Right lobe of liver (tissue), 6 donors: ENCODE measurements at regions not wholly inside any gene's neighbourhood (a gene's known extent, or its start where the extent isn't known, plus 50 kb on each side); places are given as distances from the start of the nearest gene placed in this dataset.

ENCODE experiments used
- ATAC-seq, 4 donors: fragments of 200-7000 bp; cut with Tn5 transposase; one replicate each; pipeline ENCODE4 v1.9.1; 2020; ENCODE audit warnings: mild to moderate bottlenecking in 4 of 4, moderate library complexity in 4 of 4
- DNase-seq, 3 donors: peaks; one replicate each; pipeline ENCODE4 v3.0.0-alpha.2; 2020
- H3K27ac ChIP-seq, 3 donors: fragments of 200-600 bp; one replicate each; pipeline ENCODE4 v1.8.0; 2022
- H3K27me3 ChIP-seq, 2 donors: fragments of 200-600 bp; one replicate each; pipeline ENCODE4 v1.8.0; 2022
- H3K36me3 ChIP-seq, 4 donors: fragments of 200-600 bp; sonication (generic) in 1 of 4; one replicate each; pipeline versions ENCODE4 v1.5.1 to v1.8.0; 2017 to 2022; ENCODE audit warnings: control low read depth in 1 of 4
- H3K4me1 ChIP-seq, 4 donors: fragments of 200-600 bp; sonication (generic) in 1 of 4; one replicate each; pipeline versions ENCODE4 v1.5.1 to v1.8.0; 2017 to 2022; ENCODE audit warnings: control low read depth in 1 of 4
- H3K4me3 ChIP-seq, 3 donors: fragments of 200-600 bp; one replicate each; pipeline ENCODE4 v1.8.0; 2022
- H3K9me3 ChIP-seq, 4 donors: fragments of 200-600 bp; sonication (generic) in 1 of 4; one replicate each; pipeline versions ENCODE4 v1.5.1 to v1.8.0; 2017 to 2022; ENCODE audit warnings: control low read depth in 1 of 4
- POLR2A ChIP-seq: fragments of 450-650 bp; IDR thresholded peaks from one replicate; pipeline ENCODE4 v1.6.1; 2017; ENCODE audit warnings: antibody characterized with exemption, mild to moderate bottlenecking
- WGBS: methylation state at CpG from one replicate; pipeline ENCODE4 v1.1.6; 2018; ENCODE audit warnings: low coverage, low lambda C conversion rate; ENCODE audit not compliant: insufficient coverage; ENCODE audit errors: missing lambda C conversion rate; 5-methylcytosine and 5-hydroxymethylcytosine counted together
- intact Hi-C, 2 donors: fragments of 100-400 bp; cut with DNase I; formaldehyde crosslinking; loops; one replicate each; pipeline versions ENCODE4 v1.11.2 to v1.14.1; 2022
- TF ChIP-seq, protein P1 (sequence below), 4 donors: fragments of 200-600 bp in 3 of 4; fragments of 450-650 bp in 1 of 4; IDR thresholded peaks; one replicate each; pipeline versions ENCODE4 v1.5.1 to v1.8.0; 2016 to 2022; ENCODE audit warnings: antibody characterized with exemption in 4 of 4, mild to moderate bottlenecking in 2 of 4
- donor health status: DM: no; HTN: yes; CAD: no.
- donor health status: DM: no; HTN: no; CAD: no.
- donor health status: DM: no; HTN: no; CAD: no.
- donor health status: DM: no; HTN: yes; CAD: no.
- donor health status: DM: no; HTN: yes; CAD: no.

GRCh38 chr4:154073107-154073822, 284.4 kb upstream of the SFRP2 start:
- H3K4me1 ChIP-seq: no peaks in the 10 kb centered on the region
- WGBS: 44% methylated on average over 4 of the region's 4 CpGs
- ATAC-seq (no peak), DNase-seq (no peak)
- no peaks in the 10 kb centered on the region for H3K27me3 ChIP-seq
- H3K9me3 ChIP-seq: no peaks in the 10 kb centered on the region
- intact Hi-C loops: no loop called here
- TF ChIP-seq, protein P1, sequence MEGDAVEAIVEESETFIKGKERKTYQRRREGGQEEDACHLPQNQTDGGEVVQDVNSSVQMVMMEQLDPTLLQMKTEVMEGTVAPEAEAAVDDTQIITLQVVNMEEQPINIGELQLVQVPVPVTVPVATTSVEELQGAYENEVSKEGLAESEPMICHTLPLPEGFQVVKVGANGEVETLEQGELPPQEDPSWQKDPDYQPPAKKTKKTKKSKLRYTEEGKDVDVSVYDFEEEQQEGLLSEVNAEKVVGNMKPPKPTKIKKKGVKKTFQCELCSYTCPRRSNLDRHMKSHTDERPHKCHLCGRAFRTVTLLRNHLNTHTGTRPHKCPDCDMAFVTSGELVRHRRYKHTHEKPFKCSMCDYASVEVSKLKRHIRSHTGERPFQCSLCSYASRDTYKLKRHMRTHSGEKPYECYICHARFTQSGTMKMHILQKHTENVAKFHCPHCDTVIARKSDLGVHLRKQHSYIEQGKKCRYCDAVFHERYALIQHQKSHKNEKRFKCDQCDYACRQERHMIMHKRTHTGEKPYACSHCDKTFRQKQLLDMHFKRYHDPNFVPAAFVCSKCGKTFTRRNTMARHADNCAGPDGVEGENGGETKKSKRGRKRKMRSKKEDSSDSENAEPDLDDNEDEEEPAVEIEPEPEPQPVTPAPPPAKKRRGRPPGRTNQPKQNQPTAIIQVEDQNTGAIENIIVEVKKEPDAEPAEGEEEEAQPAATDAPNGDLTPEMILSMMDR (IDR thresholded peaks at IDR 0.05): no peak
- no peak for TF ChIP-seq POLR2A
- no peaks in the 10 kb centered on the region for H3K36me3 ChIP-seq
- no peak overlapping the region for H3K27ac ChIP-seq
- no peak overlapping the region for H3K4me3 ChIP-seq

DNA sequence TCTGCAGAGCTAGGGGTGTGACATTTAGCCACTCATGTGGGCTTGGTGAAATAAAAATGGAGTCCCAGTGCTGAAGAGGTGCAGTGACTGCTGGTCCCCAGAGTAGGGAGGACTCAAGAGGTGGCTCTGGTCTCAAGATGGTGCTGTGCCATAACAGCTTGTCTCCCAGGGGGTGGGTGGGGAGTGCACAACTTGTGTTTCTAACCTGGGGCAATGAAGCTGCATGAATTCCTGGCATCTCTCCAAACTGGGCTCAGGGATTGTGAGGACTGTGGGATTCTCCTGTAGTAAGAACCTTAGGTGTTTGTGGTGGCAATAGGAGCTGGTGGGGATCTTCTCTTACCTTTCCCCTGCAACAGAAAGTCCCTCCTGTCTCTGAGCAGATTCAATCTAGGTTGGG, 278.9 kb upstream of the SFRP2 start:
- no peaks in the 10 kb centered on the region for H3K27me3 ChIP-seq
- no peaks in the 10 kb centered on the region for H3K4me1 ChIP-seq
- no peak overlapping the region for H3K27ac ChIP-seq
- no peak for ATAC-seq
- H3K4me3 ChIP-seq: no peak overlapping the region
- DNase-seq: no peak
- no peak for TF ChIP-seq POLR2A
- TF ChIP-seq, protein P1 (IDR thresholded peaks at IDR 0.05): no peak
- intact Hi-C loops: no loop called here
- H3K9me3 ChIP-seq: peaks cover 0 to 2% (median 0%) of the 10 kb centered on the region in 4 donors
- no peaks in the 10 kb centered on the region for H3K36me3 ChIP-seq

- intact Hi-C loops: no loop called here
- DNase-seq: no peak
- no peak for ATAC-seq
- Histone ChIP-seq H3K4me1 (no peaks in the 10 kb centered on the region), H3K4me3 (no peak overlapping the region), H3K27me3 (no peaks in the 10 kb centered on the region), H3K36me3 (no peaks in the 10 kb centered on the region), H3K9me3 (peaks cover 0 to 2% (median 0%) of the 10 kb centered on the region in 4 donors), H3K27ac (no peak overlapping the region)
- TF ChIP-seq, protein P1 (IDR thresholded peaks at IDR 0.05): no peak
- TF ChIP-seq POLR2A: no peak
Observed at GRCh38 chr4:154065368-154065767, 276.5 kb upstream of the SFRP2 start.

- Histone ChIP-seq H3K36me3 (no peaks in the 10 kb centered on the region), H3K9me3 (peaks cover 0 to 2% (median 0%) of the 10 kb centered on the region in 4 donors), H3K27me3 (no peaks in the 10 kb centered on the region), H3K4me3 (no peak overlapping the region), H3K27ac (no peak overlapping the region), H3K4me1 (no peaks in the 10 kb centered on the region)
- no peak for ATAC-seq
- intact Hi-C loops: no loop called here
- DNase-seq: no peak
- TF ChIP-seq POLR2A: no peak
- TF ChIP-seq, protein P1 (IDR thresholded peaks at IDR 0.05): no peak
- WGBS: no CpG with 5 or more reads among the region's 1 CpG
Observed at GRCh38 chr4:154064244-154064643, 275.4 kb upstream of the SFRP2 start.
